ENCODE measurements at regions not wholly inside any gene's neighbourhood (a gene's known extent, or its start where the extent isn't known, plus 50 kb on each side); places are given as distances from the start of the nearest gene placed in this dataset.

- H3K9me1 ChIP-seq (replicated peaks; ENCODE audit: control insufficient read depth, extremely low read depth, insufficient read depth, low read length): no peaks in the 10 kb centered on the region
- no TSS peak for BruUV-seq (replicated peaks)
- no peaks in the 10 kb centered on the region for H4K20me1 ChIP-seq (replicated peaks; ENCODE audit: control insufficient read depth, extremely low read depth, insufficient read depth, low read length)
- H3K4me2 ChIP-seq (ENCODE audit: insufficient read depth, low read length): no peak overlapping the region
- ChIA-PET POLR2A (no interaction called here), CTCF (interaction anchor here (1.1 to 4.4 kb wide), 5 partner anchors 9 to 197 kb away, joined by 3 to 17 read pairs (median 4); no protein-coding TSS in a partner anchor)
- dilution Hi-C loops (cut with MboI; ENCODE audit: extremely low pct_ligation_motif_present, low sequenced_read_pairs) (no loop called here), intact Hi-C loops (cut with micrococcal nuclease) (no loop called here)
- no peak overlapping the region for H3K27ac ChIP-seq (ENCODE audit: insufficient read depth, low read depth, low read length)
- no peak overlapping the region for H2AFZ ChIP-seq (ENCODE audit: low read depth, low read length)
- H3K79me2 ChIP-seq (ENCODE audit: control insufficient read depth, insufficient read depth, low read length): no peaks in the 10 kb centered on the region
- no peaks in the 10 kb centered on the region for H3K36me3 ChIP-seq (ENCODE audit: control insufficient read depth in 2 of 2, extremely low read depth in 1 of 2, insufficient read depth in 2 of 2, low read length in 2 of 2)
- H3K9ac ChIP-seq (replicated peaks; ENCODE audit: extremely low read depth, insufficient read depth, low read length): no peak overlapping the region
- DNase-seq (ENCODE audit: low read depth, low spot score): no peak
- peaks cover 0 to 2% of the 10 kb centered on the region in 2 experiments for H3K27me3 ChIP-seq (ENCODE audit: control insufficient read depth in 2 of 2, insufficient read depth in 2 of 2, low read length in 2 of 2)
- no peak overlapping the region for H3K4me3 ChIP-seq (replicated peaks in 1 of 3; ENCODE audit: insufficient read depth in 1 of 3, low read depth in 1 of 3, low read length in 3 of 3)
- H3K9me3 ChIP-seq (replicated peaks; ENCODE audit: control insufficient read depth, insufficient read depth, low read length): no peaks in the 10 kb centered on the region
- TF ChIP-seq POLR2AphosphoS5 (IDR thresholded peaks at IDR 0.05; ENCODE audit: insufficient read depth, low read depth, low read length) (no peak), CTCF (IDR thresholded peaks at IDR 0.05; ENCODE audit: extremely low read depth in 1 of 2, insufficient read depth in 1 of 2, low read depth in 1 of 2, low read length in 2 of 2) (no peak), FOS (IDR thresholded peaks at IDR 0.05; ENCODE audit: borderline replicate concordance, insufficient read depth, low read length) (no peak), GATA2 (IDR thresholded peaks at IDR 0.05; ENCODE audit: insufficient read depth, insufficient read length, low read depth, low read length) (no peak), EZH2 (IDR thresholded peaks at IDR 0.05; ENCODE audit: borderline replicate concordance, low read depth, low read length, severe bottlenecking) (no peak), JUN (IDR thresholded peaks at IDR 0.05; ENCODE audit: borderline replicate concordance, insufficient read depth, insufficient read length, low read depth) (no peak), POLR2A (IDR thresholded peaks at IDR 0.05; ENCODE audit: low read depth, low read length) (no peak), MYC (IDR thresholded peaks at IDR 0.05; ENCODE audit: low read depth, low read length) (no peak)
- TF ChIP-seq, protein P1, sequence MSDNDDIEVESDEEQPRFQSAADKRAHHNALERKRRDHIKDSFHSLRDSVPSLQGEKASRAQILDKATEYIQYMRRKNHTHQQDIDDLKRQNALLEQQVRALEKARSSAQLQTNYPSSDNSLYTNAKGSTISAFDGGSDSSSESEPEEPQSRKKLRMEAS (IDR thresholded peaks at IDR 0.05; ENCODE audit: insufficient read depth, insufficient read length): no peak
- no peaks in the 10 kb centered on the region for H3K4me1 ChIP-seq (ENCODE audit: control insufficient read depth, extremely low read depth, insufficient read depth, low read length)
- no peak for FAIRE-seq
Observed at GRCh38 chr11:19520681-19521080, 192.0 kb upstream of the NAV2 start.

Measured in endothelial cell of umbilical vein (primary cell).